ENCODE measurements at regions not wholly inside any gene's neighbourhood (a gene's known extent, or its start where the extent isn't known, plus 50 kb on each side); places are given as distances from the start of the nearest gene placed in this dataset.

DNA sequence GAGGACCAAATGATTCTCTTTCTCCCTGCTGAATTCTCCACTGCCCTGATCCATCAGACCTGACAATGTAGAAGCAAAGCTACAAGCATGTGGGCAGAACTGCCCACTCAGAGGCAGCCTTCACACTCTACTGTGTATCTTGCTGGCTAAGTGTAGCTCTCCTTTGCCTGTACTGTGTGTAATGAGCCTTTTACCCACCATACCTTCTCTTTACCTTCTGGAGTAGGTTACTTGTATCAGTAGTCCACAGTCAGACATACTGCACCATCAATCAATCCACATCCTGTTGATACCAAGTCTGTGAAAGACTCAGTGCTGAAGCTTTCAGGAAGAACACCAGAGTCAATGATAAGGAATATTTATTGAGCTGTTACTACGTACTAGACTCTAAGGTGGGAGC, 440.7 kb upstream of the ARHGEF26 start:
- no peak for DNase-seq

- no peak for DNase-seq
Measured at GRCh38 chr3:153681057-153681456, 440.1 kb upstream of the ARHGEF26 start.

DNA sequence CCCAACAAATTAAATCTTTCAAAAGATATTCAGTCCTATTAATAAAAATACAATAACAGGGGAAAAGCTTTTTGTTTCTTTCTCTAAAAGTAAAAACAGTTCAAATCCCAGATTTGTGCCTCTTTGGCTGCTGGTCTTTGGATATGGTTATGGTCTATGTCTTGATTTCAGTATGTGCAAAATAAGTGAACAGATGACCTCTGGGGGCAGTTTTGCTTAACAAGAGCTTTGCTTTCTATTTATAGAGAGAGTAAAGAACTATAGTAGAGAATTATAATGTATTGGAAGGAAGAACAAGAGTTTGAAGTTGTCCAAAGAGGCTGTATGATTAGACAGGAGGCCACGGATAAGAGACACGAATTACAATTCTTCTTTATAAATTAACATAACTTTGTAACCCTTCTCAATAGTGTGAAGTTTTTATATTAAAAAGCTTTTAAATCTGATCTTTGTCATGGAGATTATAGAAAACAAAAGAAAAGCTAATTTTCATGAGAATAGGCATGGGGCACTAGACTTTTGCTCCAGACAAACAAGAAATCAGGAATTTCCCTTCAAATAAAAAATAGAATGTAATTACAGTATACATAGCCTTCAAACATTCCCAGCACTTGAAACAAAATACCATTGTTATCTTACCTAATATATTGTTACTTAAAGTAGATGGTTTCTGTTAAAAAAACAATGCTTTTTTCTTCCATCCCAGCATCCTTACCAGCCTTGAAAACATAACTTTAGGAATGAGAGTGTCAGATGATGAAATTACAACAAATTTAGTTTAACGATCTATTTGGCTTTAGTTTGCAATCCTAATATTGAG, 432.7 kb upstream of the ARHGEF26 start:
- DNase-seq, result no peak

DNA sequence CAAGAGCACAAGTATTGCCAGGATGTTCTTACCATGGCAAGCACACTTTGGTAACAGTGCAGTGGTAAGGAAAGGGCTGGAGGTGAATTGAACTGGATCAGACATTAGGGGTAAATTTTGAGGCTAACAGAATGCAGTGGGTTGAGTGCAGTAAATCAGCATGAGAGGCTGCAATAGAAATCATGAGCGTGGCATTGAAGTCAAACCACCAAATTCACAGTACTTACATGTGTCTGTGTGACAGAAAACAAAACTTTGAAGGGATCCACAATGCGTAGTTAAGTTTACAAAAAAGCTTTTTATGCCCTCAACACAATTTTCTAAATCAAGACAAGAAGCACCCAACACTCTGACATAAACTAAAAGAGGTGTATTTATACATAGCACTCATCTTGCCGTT, 428.0 kb upstream of the ARHGEF26 start:
- DNase-seq, result no peak

DNA sequence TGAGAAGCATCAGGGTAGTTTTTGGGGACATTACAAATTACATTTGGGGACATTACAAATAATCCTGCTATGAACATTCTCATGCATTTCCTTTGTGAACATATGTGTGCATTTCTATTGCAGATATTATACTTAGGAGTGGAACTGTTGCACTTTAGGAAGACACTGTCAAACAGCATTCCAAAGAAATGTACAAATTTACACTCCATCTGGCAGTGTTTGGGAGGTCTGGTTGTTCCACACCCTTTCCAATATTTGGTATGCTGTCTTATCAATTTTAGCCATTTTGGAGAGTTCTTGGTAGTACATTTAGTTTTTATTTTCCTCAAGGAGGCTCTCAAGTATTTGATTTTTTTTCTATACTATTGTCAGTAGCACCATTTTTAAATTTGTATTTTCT, 419.1 kb upstream of the ARHGEF26 start:
- no peak for DNase-seq

DNA sequence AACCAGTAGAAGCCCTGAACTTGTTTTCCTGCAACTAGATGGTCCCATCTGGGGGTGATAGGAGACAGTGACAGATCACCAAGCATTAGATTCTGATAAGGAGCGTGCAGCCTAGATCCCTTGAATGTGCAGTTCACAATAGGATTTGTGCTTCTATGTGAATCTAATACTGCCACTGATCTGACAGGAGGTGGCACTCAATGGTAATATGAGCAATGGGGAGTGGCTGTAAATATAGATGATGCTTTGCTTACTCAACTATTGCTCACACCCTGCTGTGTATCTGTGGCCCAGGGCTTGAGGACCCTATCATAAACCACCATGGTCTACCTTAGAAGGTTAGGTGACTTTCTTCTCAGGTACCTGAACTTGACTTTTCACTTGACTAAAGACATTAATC, 417.1 kb upstream of the ARHGEF26 start:
- no peak for DNase-seq

- no peak for DNase-seq
Measured at GRCh38 chr3:153706706-153707105, 414.5 kb upstream of the ARHGEF26 start.

DNA sequence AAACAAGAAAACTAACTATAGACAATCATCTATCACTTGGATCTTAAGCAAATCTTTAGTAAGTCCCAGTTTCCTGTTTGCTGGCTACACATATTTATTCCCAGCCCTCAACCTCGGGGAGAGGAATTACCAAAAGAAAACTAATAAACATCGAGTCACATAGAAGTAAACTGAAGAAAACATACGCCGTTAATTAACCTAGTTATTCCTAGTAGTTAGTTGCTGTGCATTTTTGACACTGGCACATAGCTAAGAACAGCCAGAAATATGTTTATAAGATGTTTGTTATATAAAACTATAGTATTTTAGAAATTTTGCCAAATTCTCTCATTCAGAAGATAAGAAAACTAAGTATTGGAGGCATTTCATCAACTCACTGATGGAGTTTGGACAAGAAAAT, 407.2 kb upstream of the ARHGEF26 start:
- no peak for DNase-seq

DNA sequence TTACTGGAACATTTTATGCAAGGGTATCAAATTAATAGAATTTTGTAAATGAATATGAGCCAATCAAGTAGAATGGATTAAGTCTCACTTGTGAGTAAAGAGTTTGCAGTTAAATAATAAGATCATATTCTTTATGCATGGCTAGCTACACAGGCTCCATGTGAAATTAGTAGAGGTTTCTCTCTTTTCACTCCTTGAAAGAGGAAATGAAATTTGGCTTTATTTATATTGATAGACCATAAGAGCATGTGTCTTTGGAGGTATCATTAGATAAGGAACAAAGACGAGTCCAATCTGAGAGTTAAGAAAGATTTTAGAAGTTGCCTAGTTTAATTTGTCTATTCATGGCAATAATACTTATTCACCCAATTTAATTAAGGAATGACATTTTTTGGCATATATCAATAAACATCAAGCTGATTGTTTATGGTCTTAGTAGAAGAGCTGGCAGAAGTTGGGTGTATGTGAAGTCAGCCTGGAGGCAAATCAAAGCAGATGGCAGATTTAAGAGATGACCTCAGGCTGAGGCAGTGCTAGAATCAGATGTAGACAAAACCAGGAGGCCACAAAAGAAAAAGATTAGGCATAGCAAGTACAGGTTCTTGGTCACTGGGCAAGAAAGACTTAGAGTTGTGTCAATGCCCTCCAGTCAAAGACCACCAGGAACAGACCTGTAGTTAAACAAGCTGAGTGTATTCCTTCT, 406.5 kb upstream of the ARHGEF26 start:
- no peak for DNase-seq

DNA sequence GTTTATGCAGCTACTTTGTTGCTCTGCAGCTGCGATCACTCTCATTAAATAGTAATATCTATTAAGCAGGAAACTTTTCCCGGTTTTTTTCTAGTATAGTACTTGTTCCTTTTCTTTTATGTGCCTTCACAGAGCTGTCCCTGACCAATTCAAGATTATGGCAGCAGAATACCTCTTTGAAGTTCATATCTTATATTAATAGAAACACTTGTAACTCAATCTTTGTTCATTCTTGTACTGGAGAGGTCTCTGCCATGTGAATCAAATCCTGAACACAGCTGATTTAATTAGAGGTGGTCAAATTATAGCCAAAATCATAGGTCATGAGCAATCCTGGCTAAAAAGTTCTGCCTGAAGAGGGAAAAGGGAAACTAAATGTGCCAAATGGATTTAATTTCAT, 399.0 kb upstream of the ARHGEF26 start:
- DNase-seq, result no peak

DNA sequence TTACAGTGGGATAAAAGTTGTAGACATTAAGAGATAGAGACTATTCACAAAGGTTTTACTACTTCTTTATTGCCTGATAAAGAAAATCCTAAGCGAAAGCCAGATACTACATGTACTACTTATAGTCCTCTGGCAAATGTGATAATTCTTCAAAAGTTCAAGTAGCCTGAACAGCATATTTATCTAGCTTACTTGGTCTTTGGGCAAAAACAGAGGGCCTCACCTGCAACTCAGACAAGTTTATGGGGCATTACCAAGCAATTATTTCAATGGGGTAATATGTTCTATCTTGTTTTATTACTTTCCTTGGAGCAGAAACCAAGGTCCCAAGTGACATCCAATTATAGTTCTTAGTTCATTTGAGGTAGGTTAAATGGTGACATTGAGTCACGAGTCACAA, 390.1 kb upstream of the ARHGEF26 start:
- DNase-seq, result no peak

- DNase-seq, result no peak
Measured at GRCh38 chr3:153734777-153735551, 386.2 kb upstream of the ARHGEF26 start.

- DNase-seq, result no peak
Measured at GRCh38 chr3:153740109-153740508, 381.1 kb upstream of the ARHGEF26 start.

DNA sequence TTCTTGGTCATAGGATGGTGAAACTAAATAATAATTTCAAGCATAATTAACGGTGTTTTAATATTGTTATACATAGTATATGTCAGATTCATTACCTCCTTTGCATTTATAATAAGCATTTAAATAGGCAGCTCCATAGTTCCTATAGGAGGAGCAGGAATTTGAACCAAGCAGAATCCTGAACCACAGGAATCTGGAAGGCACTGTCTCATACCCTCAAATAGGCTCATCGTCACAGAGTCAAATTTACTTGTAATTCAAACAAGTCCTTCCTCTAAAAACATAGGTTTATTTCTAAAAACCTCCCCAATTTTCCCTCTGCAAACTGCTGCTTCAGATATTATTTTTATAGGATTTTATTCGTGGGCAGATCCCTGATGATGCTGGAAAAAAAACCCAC, 376.3 kb upstream of the ARHGEF26 start:
- DNase-seq, result no peak

- DNase-seq, result no peak
Measured at GRCh38 chr3:153746211-153746610, 375.0 kb upstream of the ARHGEF26 start.

- DNase-seq, result no peak
Measured at GRCh38 chr3:153749070-153749610, 372.1 kb upstream of the ARHGEF26 start.

DNA sequence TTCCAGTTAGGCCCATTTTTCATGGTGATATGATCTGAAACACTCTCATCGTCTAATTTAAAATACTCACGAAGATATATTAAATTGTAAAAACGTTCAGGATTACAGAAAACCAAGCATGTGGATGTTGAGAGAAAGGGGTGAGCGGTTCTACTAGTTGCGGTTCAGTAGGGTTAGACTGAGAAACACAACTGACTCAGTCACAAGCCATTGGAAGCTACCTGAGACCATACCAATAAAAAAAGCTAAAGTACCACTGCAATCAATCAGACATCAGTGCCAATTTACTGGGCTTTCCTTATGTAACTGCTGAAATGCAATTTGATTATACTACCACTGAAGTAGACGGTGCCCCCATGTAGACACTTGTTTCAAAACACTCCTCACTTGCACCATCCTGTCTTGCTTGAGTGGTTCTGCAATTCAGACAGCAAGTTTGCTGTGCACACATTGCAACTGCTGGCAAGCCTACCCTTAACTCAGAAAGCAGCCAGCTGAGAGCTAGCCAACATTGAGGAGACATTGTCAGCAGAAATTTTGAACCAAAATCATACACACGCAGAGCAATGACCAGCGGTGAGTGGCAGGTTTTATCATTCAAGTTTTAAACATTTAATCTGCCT, 368.7 kb upstream of the ARHGEF26 start:
- no peak for DNase-seq

GRCh38 chr3:153753035-153753434, 368.2 kb upstream of the ARHGEF26 start:
- no peak for DNase-seq

DNA sequence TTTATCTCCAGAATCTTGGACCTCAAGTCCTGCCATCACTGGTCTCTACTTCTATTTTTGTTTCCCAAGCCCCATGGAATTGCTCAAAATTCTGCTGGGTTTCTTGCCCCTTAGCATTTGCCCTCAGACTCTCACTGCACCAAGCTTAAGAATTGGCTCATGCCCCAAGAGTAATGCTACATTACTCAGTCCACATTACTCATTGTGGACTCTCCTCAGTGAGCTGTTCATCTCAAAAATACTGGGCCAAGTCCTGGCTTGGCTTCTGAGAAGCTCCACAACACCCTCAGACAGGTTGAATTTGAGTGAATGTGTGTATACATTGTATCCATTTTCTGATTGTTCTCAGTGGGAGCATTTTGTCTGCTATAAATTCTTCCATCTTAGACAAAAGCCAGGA, 364.4 kb upstream of the ARHGEF26 start:
- DNase-seq, result no peak

GRCh38 chr3:153757839-153758238, 363.4 kb upstream of the ARHGEF26 start:
- DNase-seq, result no peak

- DNase-seq, result no peak
Measured at GRCh38 chr3:153760948-153761347, 360.2 kb upstream of the ARHGEF26 start.

DNA sequence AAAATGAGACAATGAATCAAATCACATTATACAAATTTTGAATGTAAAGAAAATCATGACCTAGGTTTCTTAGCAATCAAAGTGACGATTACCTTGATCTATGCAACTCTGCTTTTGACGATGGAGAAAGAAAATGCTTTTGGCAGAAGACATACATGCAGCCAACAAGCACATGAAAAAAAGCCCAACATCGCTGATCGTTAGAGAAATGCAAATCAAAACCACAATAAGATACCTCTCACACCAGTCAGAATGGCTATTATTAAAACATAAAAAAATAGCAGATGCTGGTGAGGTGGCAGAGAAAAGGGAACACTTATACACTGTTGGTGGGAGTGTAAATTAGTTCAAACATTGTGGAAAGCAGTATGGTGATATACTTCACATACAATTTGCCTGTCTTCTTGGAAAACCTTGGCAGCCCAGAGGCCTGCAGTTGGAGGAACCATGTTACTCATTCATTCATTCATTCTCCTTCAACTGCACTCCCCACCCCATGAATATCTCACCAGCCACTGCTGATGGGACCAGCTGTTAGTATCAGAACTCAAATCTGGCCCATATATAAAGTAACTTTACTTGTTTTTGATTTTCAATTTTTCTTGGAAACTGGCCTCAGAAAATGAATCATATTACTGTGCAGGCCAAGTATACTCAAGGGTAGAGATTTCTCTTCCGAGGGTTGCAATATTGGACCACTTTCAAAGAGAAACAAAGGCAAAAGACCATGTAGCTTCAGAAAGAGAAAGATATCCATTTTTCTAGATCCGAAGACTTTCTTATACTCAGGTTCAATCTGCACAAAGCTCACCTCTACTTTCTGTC, 358.6 kb upstream of the ARHGEF26 start:
- DNase-seq, result peak in 1 of 2 experiments; percentile 17
